ENCODE measurements at regions not wholly inside any gene's neighbourhood (a gene's known extent, or its start where the extent isn't known, plus 50 kb on each side); places are given as distances from the start of the nearest gene placed in this dataset.

GRCh38 chr10:131591936-131592335, 280.4 kb upstream of the TCERG1L start:
- Histone ChIP-seq H3K27ac (ENCODE audit: low read length) (no peak overlapping the region), H3K27me3 (ENCODE audit: control insufficient read depth, insufficient read depth, low read length) (no peaks in the 10 kb centered on the region), H3K4me1 (ENCODE audit: control insufficient read depth, insufficient read depth, low read length) (no peaks in the 10 kb centered on the region), H3K36me3 (ENCODE audit: control insufficient read depth, insufficient read depth, low read length) (no peaks in the 10 kb centered on the region), H3K4me3 (ENCODE audit: low read length) (no peak overlapping the region), H3K9me3 (ENCODE audit: control insufficient read depth, low read depth, low read length) (peaks cover 7% of the 10 kb centered on the region)
- no peak for DNase-seq

- WGBS (ENCODE audit: insufficient coverage, low lambda C conversion rate), result no CpG with 5 or more reads among the region's 12 CpGs
These were observed 291.6 kb upstream of the PPP2R2D start for GRCh38 chr10:131609176-131609575.

GRCh38 chr10:131615150-131615549, 285.7 kb upstream of the PPP2R2D start:
- Histone ChIP-seq H3K27me3 (ENCODE audit: control insufficient read depth, insufficient read depth, low read length) (no peaks in the 10 kb centered on the region), H3K36me3 (ENCODE audit: control insufficient read depth, insufficient read depth, low read length) (no peaks in the 10 kb centered on the region), H3K4me1 (ENCODE audit: control insufficient read depth, insufficient read depth, low read length) (no peaks in the 10 kb centered on the region), H3K9me3 (ENCODE audit: control insufficient read depth, low read depth, low read length) (no peaks in the 10 kb centered on the region), H3K27ac (ENCODE audit: low read length) (no peak overlapping the region), H3K4me3 (ENCODE audit: low read length) (no peak overlapping the region)
- no CpG with 5 or more reads among the region's 2 CpGs for WGBS (ENCODE audit: insufficient coverage, low lambda C conversion rate)
- DNase-seq, result no peak

More at GRCh38 chr10:131609176-131609575, 291.6 kb upstream of the PPP2R2D start:
- no peaks in the 10 kb centered on the region for H3K36me3 ChIP-seq (ENCODE audit: control insufficient read depth, insufficient read depth, low read length)
- DNase-seq, result no peak
- no peaks in the 10 kb centered on the region for H3K9me3 ChIP-seq (ENCODE audit: control insufficient read depth, low read depth, low read length)
- no peak overlapping the region for H3K27ac ChIP-seq (ENCODE audit: low read length)
- H3K27me3 ChIP-seq (ENCODE audit: control insufficient read depth, insufficient read depth, low read length), result no peaks in the 10 kb centered on the region
- no peak overlapping the region for H3K4me3 ChIP-seq (ENCODE audit: low read length)
- H3K4me1 ChIP-seq (ENCODE audit: control insufficient read depth, insufficient read depth, low read length), result no peaks in the 10 kb centered on the region

- Histone ChIP-seq H3K27me3 (ENCODE audit: control insufficient read depth, insufficient read depth, low read length) (no peaks in the 10 kb centered on the region), H3K4me1 (ENCODE audit: control insufficient read depth, insufficient read depth, low read length) (no peaks in the 10 kb centered on the region), H3K27ac (ENCODE audit: low read length) (no peak overlapping the region), H3K4me3 (ENCODE audit: low read length) (no peak overlapping the region), H3K36me3 (ENCODE audit: control insufficient read depth, insufficient read depth, low read length) (no peaks in the 10 kb centered on the region), H3K9me3 (ENCODE audit: control insufficient read depth, low read depth, low read length) (no peaks in the 10 kb centered on the region)
- no peak for DNase-seq
- WGBS (ENCODE audit: insufficient coverage, low lambda C conversion rate), result no CpG with 5 or more reads among the region's 6 CpGs
These were observed 284.8 kb upstream of the PPP2R2D start for GRCh38 chr10:131616040-131616439.

GRCh38 chr10:131617113-131617858, 283.5 kb upstream of the PPP2R2D start:
- Histone ChIP-seq H3K4me1 (ENCODE audit: control insufficient read depth, insufficient read depth, low read length) (no peaks in the 10 kb centered on the region), H3K36me3 (ENCODE audit: control insufficient read depth, insufficient read depth, low read length) (no peaks in the 10 kb centered on the region)
- no CpG with 5 or more reads among the region's 36 CpGs for WGBS (ENCODE audit: insufficient coverage, low lambda C conversion rate)

GRCh38 chr10:131618587-131619267, 282.1 kb upstream of the PPP2R2D start:
- Histone ChIP-seq H3K27ac (ENCODE audit: low read length) (no peak overlapping the region), H3K9me3 (ENCODE audit: control insufficient read depth, low read depth, low read length) (no peaks in the 10 kb centered on the region), H3K36me3 (ENCODE audit: control insufficient read depth, insufficient read depth, low read length) (no peaks in the 10 kb centered on the region), H3K4me1 (ENCODE audit: control insufficient read depth, insufficient read depth, low read length) (no peaks in the 10 kb centered on the region), H3K27me3 (ENCODE audit: control insufficient read depth, insufficient read depth, low read length) (no peaks in the 10 kb centered on the region), H3K4me3 (ENCODE audit: low read length) (no peak overlapping the region)
- no peak for DNase-seq
- 80% methylated on average over 1 of the region's 21 CpGs for WGBS (ENCODE audit: insufficient coverage, low lambda C conversion rate)

More at GRCh38 chr10:131617113-131617858, 283.5 kb upstream of the PPP2R2D start:
- no peak overlapping the region for H3K4me3 ChIP-seq (ENCODE audit: low read length)
- no peaks in the 10 kb centered on the region for H3K9me3 ChIP-seq (ENCODE audit: control insufficient read depth, low read depth, low read length)
- DNase-seq, result no peak
- H3K27me3 ChIP-seq (ENCODE audit: control insufficient read depth, insufficient read depth, low read length), result no peaks in the 10 kb centered on the region
- H3K27ac ChIP-seq (ENCODE audit: low read length), result no peak overlapping the region

GRCh38 chr10:131620314-131620713, 280.5 kb upstream of the PPP2R2D start:
- no peak for DNase-seq
- WGBS (ENCODE audit: insufficient coverage, low lambda C conversion rate), result no CpG with 5 or more reads among the region's 6 CpGs
- Histone ChIP-seq H3K36me3 (ENCODE audit: control insufficient read depth, insufficient read depth, low read length) (no peaks in the 10 kb centered on the region), H3K4me3 (ENCODE audit: low read length) (no peak overlapping the region), H3K9me3 (ENCODE audit: control insufficient read depth, low read depth, low read length) (peaks cover 5% of the 10 kb centered on the region), H3K4me1 (ENCODE audit: control insufficient read depth, insufficient read depth, low read length) (no peaks in the 10 kb centered on the region), H3K27me3 (ENCODE audit: control insufficient read depth, insufficient read depth, low read length) (no peaks in the 10 kb centered on the region), H3K27ac (ENCODE audit: low read length) (no peak overlapping the region)

GRCh38 chr10:131620904-131621303, 279.9 kb upstream of the PPP2R2D start:
- DNase-seq, result no peak
- H3K4me3 ChIP-seq (ENCODE audit: low read length), result no peak overlapping the region
- H3K36me3 ChIP-seq (ENCODE audit: control insufficient read depth, insufficient read depth, low read length), result no peaks in the 10 kb centered on the region
- peaks cover 8% of the 10 kb centered on the region for H3K9me3 ChIP-seq (ENCODE audit: control insufficient read depth, low read depth, low read length)
- no peak overlapping the region for H3K27ac ChIP-seq (ENCODE audit: low read length)
- no peaks in the 10 kb centered on the region for H3K4me1 ChIP-seq (ENCODE audit: control insufficient read depth, insufficient read depth, low read length)
- WGBS (ENCODE audit: insufficient coverage, low lambda C conversion rate), result no CpG with 5 or more reads among the region's 7 CpGs
- no peaks in the 10 kb centered on the region for H3K27me3 ChIP-seq (ENCODE audit: control insufficient read depth, insufficient read depth, low read length)

GRCh38 chr10:131621784-131622624, 278.8 kb upstream of the PPP2R2D start:
- no peak for DNase-seq
- peaks cover 13% of the 10 kb centered on the region for H3K9me3 ChIP-seq (ENCODE audit: control insufficient read depth, low read depth, low read length)

GRCh38 chr10:131625041-131625440, 275.8 kb upstream of the PPP2R2D start:
- Histone ChIP-seq H3K36me3 (ENCODE audit: control insufficient read depth, insufficient read depth, low read length) (no peaks in the 10 kb centered on the region), H3K4me1 (ENCODE audit: control insufficient read depth, insufficient read depth, low read length) (no peaks in the 10 kb centered on the region), H3K9me3 (ENCODE audit: control insufficient read depth, low read depth, low read length) (peaks cover 13% of the 10 kb centered on the region), H3K27me3 (ENCODE audit: control insufficient read depth, insufficient read depth, low read length) (no peaks in the 10 kb centered on the region), H3K4me3 (ENCODE audit: low read length) (no peak overlapping the region), H3K27ac (ENCODE audit: low read length) (no peak overlapping the region)
- no peak for DNase-seq
- no CpG with 5 or more reads among the region's 26 CpGs for WGBS (ENCODE audit: insufficient coverage, low lambda C conversion rate)

More at GRCh38 chr10:131621784-131622624, 278.8 kb upstream of the PPP2R2D start:
- no CpG with 5 or more reads among the region's 22 CpGs for WGBS (ENCODE audit: insufficient coverage, low lambda C conversion rate)
- Histone ChIP-seq H3K27ac (ENCODE audit: low read length) (no peak overlapping the region), H3K4me1 (ENCODE audit: control insufficient read depth, insufficient read depth, low read length) (no peaks in the 10 kb centered on the region), H3K27me3 (ENCODE audit: control insufficient read depth, insufficient read depth, low read length) (no peaks in the 10 kb centered on the region), H3K36me3 (ENCODE audit: control insufficient read depth, insufficient read depth, low read length) (no peaks in the 10 kb centered on the region), H3K4me3 (ENCODE audit: low read length) (no peak overlapping the region)

All from large intestine (tissue), 3 donors.